ENCODE measurements at regions not wholly inside any gene's neighbourhood (a gene's known extent, or its start where the extent isn't known, plus 50 kb on each side); places are given as distances from the start of the nearest gene placed in this dataset.

DNA sequence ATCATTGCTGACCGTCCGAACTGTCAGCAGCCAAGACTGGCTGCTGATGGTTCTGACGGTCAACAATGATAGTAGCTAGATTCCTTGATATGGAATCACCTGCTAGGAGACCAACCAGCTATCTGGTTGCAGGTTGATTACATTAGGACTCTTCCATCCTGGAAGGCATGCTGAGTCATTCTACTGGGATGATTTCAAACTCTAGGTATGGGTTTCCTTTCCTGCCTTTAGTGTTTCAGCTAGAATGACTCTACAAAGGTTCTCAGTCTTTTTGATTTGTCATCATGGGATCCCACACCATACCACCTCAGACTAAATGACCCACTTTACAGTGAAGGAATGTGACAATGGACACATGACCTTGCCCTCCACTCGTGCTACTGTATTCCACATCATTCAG lies 138.1 kb upstream of the KL start:
- TF ChIP-seq, protein P1, sequence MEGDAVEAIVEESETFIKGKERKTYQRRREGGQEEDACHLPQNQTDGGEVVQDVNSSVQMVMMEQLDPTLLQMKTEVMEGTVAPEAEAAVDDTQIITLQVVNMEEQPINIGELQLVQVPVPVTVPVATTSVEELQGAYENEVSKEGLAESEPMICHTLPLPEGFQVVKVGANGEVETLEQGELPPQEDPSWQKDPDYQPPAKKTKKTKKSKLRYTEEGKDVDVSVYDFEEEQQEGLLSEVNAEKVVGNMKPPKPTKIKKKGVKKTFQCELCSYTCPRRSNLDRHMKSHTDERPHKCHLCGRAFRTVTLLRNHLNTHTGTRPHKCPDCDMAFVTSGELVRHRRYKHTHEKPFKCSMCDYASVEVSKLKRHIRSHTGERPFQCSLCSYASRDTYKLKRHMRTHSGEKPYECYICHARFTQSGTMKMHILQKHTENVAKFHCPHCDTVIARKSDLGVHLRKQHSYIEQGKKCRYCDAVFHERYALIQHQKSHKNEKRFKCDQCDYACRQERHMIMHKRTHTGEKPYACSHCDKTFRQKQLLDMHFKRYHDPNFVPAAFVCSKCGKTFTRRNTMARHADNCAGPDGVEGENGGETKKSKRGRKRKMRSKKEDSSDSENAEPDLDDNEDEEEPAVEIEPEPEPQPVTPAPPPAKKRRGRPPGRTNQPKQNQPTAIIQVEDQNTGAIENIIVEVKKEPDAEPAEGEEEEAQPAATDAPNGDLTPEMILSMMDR (IDR thresholded peaks at IDR 0.05), result no peak
- TF ChIP-seq POLR2A (IDR thresholded peaks at IDR 0.05), result no peak
